Gastroesophageal sphincter (tissue), 3 donors: ENCODE measurements at regions not wholly inside any gene's neighbourhood (a gene's known extent, or its start where the extent isn't known, plus 50 kb on each side); places are given as distances from the start of the nearest gene placed in this dataset.

ENCODE experiments used
- CTCF ChIP-seq, 4 experiments: fragments of 200-600 bp in 2 of 4; fragments of 450-650 bp in 2 of 4; sonication (generic) in 1 of 4; IDR thresholded peaks; one replicate each; pipeline ENCODE4 v1.5.1; 2017 to 2019; ENCODE audit warnings: antibody characterized with exemption in 4 of 4, mild to moderate bottlenecking in 2 of 4, moderate library complexity in 2 of 4
- POLR2A ChIP-seq, 2 donors: fragments of 450-650 bp; IDR thresholded peaks; one replicate each; pipeline ENCODE4 v1.6.1; 2017; ENCODE audit warnings: antibody characterized with exemption in 2 of 2, mild to moderate bottlenecking in 2 of 2, moderate library complexity in 1 of 2
- POLR2AphosphoS5 ChIP-seq: sonication (generic); formaldehyde crosslinking; IDR thresholded peaks from one replicate; pipeline ENCODE4 v1.6.1; 2017; ENCODE audit warnings: antibody characterized with exemption

GRCh38 chr1:193593147-193593885 is 406.9 kb upstream of the B3GALT2 start:
- no peak for TF ChIP-seq POLR2A (IDR thresholded peaks at IDR 0.05)
- no peak for TF ChIP-seq CTCF (IDR thresholded peaks at IDR 0.05)
- no peak for TF ChIP-seq POLR2AphosphoS5
